ENCODE measurements at regions not wholly inside any gene's neighbourhood (a gene's known extent, or its start where the extent isn't known, plus 50 kb on each side); places are given as distances from the start of the nearest gene placed in this dataset.
"Not testable (repeated sequence)": the region's sequence is repeated elsewhere in the genome, so short reads cannot be mapped to it uniquely, and the experiment has no call there.

DNA sequence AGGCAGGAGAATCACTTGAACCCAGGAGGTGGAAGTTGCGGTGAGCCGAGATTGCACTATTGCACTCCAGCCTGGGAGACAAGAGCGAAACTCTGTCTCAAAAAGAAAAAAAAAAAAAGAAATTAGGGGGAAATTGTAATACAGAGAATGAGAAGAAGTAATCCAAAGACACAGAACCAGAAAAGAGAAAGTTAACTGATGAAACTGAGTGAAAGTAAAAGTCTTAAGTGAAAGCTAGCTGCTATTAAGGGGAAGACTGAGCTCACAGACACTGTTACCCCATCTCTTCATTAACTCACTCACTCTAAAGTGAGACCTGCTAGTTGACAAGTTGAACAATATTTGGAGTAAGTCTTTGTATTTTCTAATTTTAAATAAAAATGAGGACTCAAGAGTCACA is 763.0 kb upstream of the PCDH10 start:
- DNase-seq = no peak

DNA sequence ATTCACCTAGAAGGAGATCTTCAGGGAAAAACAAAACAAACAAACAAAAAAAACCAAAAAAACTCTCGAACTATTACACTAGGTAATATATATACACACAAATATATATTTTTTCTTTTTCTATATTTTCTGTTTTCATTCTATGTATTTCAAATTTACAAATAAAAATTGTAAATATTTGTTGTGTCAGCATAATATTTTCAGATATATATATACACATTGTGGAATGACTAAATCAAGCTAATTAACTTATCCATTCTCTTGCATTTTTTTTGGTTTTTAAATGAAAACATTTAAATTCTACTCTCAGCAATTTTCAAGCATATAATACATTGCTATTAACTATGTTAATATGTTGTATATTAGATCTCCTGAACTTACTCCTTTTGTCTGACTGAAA is 762.0 kb upstream of the PCDH10 start:
- no peak for DNase-seq

DNA sequence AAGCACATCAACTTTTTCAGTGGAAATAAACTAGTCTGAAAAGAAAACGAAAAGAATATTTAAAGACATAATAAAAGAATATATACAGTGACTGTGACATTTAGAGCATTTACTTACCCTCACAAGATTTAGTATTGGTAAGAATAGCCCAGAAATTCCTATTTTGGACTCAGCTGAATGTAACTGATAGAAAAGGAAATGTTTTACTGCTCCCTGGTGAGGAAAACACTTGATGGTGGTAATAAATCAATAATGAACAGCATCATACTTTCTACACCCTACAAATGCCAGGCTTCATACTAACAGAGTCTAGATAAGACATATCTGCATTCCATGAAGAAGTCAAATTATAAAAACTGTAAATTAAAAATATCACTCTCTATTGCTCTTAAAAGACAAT is 753.5 kb upstream of the PCDH10 start:
- no peak for DNase-seq

DNA sequence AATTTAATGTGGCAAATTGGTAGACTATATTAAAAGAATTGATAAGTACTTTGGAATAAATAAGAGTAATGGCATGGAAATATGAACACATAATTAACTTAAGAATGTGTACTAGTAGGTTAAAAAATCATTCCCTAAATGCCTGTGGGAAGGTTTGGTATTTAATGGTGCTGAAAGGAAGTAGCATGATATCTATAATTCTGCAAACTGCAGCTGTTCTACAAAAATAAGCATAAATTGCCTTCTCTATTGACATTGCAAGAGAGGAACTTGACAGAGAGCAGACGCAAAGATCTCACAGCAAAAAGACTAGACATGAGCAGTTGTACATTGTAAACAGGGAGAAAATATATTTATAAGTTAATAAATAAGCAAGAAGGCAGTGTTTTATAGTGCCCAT is 752.5 kb upstream of the PCDH10 start:
- no peak for DNase-seq

DNA sequence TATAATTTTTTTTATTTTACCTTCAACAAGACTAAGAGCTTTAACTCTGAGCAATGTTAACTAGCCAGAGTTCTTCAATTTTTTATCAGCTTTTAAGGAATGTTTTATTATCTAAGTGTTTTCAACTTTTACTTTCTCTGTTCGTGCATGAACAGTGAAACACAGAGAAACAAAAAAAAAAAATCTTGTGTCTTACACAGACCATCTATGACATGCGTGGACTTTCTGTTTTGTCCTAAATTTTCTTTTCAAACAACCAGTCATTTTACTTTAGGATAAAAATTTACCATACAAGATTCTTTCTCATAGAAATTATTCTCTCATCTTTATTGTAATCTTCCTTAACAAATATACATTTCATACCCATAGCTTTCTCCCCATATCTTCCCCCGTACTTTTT is 731.9 kb upstream of the PCDH10 start:
- DNase-seq = no peak

DNA sequence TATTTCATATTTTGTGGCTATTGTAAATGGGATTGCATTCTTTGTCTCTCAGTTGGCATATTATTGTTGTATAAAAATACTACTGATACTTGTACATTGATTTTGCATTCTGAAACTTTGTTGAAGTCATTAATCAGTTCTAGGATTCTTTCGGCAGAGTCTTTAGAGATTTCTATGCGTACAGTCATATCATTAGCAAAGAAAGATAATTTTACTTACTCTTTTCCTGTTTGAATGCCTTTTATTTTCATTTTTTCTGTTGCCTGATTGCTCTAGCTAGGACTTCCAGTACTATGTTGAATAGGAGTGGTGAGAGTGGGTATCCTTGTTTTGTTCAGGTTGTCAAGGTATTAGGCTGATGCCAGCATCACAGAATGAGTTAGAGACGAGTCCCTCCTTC is 722.0 kb upstream of the PCDH10 start:
- no peak for DNase-seq

DNA sequence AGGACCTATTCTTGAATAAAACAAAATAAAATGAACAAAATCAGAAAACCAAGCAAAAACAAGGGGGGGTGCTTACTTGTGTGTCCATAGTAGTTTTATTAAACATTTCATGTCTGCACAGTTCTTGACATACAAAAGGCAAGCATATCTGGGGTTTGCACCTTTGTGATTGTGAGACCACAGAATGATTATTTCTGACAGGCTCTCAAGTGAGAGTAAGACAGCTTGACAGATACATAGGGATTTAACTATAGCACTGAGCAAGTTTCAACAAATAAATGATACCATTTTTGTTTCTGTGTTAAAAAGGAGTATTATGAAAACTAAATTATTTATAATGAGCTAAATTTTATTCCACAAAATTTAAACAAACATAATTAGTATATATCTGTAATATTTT is 712.0 kb upstream of the PCDH10 start:
- DNase-seq = no peak

DNA sequence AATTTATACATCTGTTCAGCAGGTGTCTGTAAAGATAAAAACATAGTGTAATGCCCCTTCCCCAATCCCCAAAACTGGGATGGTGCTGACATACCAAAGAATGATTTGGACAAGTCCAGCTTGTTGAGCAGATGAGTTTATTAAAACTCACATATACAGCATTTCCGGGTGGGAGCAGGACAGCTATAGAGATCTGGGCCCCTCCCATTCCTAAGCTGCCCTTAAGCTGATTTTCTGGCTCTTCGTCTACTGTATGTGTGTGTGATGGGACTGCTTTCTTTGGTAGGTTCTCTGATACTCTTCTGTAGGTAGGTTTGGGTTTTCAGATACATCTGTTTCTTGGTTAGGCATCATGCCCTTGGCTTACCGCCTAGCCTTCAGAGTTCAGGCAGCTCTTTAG is 703.7 kb upstream of the PCDH10 start:
- DNase-seq = no peak

DNA sequence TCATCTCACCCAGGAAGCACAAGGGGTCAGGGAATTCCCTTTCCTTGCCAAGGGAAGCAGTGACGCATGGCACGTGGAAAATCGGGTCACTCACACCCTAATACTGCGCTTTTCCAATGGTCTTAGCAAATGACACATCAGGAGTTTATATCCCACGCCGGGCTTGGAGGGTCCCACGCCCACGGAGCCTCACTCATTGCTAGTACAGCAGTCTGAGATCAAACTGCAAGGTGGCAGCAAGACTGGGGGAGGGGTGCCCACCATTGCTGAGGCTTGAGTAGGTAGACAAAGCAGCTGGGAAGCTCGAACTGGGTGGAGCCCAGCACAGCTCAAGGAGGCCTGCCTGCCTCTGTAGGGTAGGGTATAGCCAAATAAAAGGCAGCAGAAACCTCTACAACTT is 691.1 kb upstream of the PCDH10 start:
- DNase-seq = not testable (repeated sequence)

DNA sequence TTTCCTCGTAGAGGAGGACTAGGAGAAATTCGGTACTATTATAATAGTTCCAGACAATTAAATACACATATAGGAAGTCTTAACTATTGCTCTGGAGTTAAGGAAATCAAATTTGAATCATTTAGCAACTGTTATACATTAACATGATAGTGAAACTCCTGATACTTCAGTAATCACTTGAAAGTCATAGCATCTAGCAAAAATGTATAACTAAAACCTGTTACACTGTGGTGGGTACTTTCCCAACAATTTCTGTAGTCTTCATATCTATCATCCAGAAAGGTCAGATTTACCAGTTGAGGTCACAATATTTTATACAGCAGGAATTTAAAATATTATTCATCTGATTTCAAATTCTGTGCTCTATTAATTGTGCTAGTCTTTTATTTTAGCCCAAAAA is 669.6 kb upstream of the PCDH10 start:
- DNase-seq = no peak

DNA sequence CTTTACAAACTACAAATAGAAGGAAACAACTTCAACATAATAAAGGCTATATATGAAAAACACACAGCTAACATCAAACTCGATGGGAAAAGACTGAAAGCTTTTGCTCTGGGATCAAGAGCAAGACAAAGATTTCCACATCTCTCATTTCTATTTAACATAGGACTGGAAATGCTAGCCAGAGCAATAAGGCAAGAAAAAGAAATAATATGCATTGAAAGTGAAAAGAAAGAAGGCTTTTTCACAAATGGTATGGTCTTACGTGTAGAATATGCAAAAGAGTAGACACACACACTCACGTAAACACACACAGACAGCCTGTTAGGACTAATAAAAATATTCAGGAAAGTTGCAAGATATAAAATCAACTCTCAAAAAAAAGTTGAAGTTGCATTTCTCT is 660.5 kb upstream of the PCDH10 start:
- no peak for DNase-seq

DNA sequence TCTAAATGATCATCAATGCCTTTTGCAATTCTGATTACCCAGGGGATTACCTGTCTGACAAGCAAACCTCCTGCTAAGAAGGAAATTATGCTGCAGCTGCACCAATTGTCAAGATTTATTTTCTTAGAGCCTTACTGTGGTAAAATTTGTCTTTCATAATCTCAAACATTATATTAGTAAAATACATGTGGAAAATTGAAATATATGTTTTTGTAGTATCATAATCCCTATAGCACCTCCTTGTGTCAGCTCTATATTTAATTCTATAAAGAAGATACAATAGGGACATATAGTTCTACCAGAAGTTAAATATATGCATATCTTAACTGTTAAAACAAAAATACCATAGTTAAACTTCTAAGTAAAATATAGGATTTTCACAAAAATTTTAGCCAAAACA is 655.6 kb upstream of the PCDH10 start:
- no peak for DNase-seq

DNA sequence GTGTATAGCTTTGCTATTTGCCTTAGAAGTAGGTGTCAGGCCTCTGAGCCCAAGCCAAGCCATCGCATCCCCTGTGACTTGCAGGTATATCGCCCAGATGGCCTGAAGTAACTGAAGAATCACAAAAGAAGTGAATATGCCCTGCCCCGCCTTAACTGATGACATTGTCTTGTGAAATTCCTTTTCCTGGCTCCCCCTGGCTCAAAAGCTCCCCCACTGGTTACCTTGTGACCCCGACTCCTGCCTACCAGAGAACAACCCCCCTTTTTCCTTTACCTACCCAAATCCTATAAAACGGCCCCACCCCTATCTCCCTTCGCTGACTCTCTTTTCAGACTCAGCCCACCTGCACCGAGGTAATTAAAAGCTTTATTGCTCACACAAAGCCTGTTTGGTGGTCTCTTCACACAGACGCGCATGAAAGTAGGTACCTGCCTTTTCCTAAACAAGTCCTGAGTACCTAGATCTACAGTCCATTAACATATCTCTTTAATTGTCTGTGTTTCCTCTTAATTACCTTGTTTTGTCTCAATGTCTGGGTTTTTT is 653.8 kb upstream of the PCDH10 start:
- DNase-seq = not testable (repeated sequence)

DNA sequence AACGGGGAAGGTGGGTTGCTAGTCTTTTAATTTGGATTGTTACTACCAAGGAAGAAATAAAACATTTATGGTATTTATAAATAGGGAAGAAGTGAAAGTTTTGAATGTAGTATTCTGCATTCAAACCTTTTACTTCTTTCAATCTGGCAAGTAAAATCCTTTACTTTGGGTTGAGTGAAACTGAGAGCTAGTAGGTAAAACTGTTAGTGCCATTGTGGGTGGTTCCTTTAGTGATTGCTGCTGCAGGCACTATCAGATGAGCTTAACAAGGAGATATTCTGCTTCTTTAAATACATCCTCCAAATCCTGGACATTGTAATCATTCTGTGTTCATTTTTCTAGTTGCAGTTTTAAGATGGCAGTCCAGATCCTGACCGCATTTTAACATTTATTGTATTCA is 650.9 kb upstream of the PCDH10 start:
- no peak for DNase-seq

DNA sequence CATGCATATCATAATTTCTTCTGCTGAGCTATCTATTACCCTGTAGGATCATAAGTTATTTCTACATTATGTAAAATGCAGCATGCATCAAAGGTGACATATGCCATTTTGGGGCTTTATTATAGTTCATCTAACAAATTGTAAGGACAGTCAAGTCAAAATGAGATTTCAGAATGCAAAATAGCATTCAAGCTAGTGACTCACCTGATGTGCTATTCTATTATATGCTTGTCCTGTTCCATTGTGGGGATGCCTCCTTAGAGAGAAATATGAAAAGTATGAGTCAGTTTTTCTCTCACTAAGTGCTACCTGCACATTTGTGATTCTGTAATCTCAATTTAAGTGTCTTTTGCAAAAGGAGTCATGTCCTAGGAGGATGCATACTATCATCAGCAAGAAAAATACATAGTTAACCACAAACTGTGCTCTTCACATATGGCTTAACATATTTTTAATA is 647.0 kb upstream of the PCDH10 start:
- DNase-seq = no peak

DNA sequence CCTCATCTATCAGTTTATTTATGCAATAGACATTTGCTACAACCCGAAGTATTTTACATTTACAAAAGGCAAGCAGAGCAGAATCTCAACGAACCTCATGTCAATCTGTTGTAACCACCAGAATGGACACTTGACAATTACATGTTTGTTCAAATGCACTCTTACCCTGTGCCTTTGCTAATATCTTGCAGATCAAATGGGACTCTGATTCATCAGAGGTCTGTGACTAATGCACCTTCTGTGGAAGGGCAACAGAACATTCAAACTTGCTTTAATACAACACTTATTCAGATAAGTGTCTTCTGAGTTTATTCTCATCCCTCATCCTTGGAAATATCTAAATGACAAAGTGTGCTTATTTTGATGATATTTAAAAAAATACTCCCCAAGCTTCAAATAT is 644.7 kb upstream of the PCDH10 start:
- DNase-seq = no peak

DNA sequence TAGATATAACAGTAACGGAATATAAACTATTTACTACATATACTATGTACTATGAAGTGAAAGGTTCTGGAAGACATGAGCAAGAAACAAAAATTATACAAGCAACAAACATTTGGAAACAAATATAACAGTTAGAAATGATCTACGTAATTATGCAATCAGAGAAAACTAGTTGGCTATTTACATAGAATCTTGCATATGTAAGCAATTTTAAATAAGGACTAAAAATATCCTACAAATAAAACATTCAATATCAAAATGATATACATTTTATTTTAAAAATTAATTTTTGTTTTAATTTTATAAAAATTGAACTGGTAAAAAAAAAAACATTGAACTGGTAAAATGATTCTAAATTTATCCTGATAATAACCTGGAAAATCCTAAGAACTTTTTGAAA is 642.5 kb upstream of the PCDH10 start:
- no peak for DNase-seq

DNA sequence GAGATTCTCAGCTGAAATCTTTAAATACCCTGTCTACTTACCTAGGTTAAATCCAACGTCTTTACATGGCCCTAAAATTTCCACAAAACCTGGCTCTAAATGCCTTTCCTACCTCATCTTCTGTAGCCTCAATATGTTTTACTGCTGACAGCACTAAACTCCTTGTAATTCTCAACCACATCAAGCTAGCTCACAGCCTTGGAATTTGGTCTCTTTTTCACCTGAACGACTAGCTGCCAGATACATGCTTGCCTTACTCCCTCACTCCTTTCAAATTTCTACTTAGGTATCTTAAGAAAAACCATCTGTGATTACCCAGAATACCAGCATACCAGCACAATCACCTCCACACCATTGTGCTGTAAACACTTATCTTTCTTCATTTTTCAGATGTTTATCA is 635.6 kb upstream of the PCDH10 start:
- DNase-seq = no peak

DNA sequence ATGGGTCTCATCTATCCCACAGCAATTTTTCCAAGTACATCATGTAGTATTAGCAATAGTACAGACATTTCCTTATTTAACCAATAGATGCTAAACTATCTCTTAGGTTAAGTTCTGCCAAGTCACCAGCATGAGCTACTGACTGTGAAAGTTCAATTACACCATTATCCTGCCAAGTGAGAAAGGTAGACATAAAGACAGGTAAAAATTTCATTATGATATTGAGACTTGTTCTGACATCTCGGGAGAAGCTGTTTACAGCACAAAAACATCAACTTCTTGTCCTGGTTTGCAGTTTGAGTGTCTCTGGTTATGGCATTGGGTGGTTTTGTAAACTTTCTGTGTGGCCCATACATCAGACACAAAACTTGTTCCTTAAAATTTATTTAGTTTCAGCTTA is 622.4 kb upstream of the PCDH10 start:
- DNase-seq = no peak

DNA sequence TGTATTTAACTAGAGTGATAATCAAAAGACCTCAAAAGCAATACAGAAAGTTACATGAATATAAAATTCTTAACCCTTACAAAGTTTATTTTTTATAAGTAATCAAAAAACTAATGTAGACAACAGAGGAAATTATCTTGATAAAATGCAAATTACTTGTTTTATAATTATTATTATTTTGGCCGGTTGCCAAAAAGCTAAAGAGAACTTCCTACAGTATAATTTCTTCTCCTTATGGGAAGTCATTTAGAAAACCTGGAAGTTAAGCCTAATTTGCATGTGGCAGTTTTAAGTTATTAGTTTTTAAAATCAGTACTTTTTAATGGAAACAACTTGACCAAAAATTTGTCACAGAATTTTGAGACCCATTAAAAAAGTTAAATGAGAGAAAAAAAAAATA is 621.3 kb upstream of the PCDH10 start:
- no peak for DNase-seq

DNA sequence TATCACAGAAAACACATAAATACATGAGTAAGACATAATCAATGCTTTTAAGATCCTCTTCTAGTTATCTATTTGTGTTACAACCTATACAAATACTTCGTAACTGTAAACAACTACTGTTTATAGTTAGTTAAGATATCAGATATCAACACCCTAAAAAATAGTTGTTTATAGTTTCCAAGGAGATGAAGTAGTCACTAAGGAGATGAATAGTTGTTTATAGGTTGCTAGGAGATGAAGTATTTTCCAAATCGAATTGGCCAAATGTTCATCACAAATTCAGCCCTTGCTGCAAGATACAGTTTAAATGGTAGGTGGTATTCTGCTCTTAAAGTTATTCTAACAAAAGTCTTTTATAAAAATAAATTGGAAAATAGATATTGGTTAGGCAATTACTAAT is 618.2 kb upstream of the PCDH10 start:
- no peak for DNase-seq

DNA sequence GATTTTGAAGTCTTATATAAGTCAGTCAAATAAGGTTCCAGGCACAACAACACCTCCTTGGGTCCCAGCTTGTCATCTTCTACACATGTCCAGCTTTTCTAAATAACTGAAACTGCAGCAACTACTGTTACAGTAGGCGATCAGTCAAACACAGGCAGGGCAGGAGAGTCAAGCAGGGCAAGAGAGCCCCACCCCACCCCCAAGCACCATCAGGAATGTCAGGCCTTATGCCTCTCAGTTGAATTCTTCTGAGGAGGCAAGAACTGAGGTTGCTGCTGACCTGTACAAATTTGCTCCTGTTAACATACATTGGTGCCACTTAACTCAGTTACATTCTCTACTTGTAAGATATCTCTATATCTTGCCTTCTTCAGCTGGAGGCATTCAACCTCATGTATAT is 608.8 kb upstream of the PCDH10 start:
- no peak for DNase-seq

DNA sequence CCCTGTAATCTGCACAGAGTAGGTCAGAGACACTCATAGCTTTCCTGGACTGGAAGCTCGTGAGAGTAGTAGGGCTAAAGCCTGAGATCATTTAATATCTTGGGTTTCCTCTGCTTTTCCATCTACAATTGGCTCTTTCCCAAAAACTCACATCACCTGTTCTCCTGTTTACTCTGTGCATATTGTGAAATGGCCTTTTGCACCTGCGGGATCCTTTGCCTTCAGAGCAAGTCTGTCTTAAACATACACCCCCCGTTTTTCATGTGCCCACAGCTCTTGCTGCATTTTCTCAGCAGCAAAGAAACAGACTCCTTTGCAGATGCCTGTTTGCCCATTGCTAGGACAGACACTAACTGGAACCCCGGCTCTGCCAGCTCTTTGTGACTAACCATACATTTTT is 608.3 kb upstream of the PCDH10 start:
- DNase-seq = no peak

DNA sequence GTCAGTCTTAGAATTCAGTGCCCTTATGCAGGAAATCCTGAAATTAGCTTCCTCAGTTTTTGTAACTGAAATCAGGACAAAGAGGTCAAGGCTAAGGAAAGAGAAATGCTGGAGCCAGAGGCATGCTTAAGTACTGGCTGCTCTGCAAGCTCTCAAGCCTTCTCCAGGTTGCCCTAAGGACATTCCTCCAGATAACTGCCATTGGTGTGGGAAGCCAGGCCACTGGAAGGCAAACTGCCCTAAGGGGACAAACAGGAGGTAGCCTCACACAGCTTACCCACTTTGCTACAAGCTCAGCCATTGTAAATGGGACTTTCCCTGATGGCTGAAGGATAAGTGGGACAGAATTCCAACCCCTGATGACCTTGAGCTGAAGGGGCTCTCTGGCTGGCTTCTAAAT is 606.9 kb upstream of the PCDH10 start:
- DNase-seq = no peak

DNA sequence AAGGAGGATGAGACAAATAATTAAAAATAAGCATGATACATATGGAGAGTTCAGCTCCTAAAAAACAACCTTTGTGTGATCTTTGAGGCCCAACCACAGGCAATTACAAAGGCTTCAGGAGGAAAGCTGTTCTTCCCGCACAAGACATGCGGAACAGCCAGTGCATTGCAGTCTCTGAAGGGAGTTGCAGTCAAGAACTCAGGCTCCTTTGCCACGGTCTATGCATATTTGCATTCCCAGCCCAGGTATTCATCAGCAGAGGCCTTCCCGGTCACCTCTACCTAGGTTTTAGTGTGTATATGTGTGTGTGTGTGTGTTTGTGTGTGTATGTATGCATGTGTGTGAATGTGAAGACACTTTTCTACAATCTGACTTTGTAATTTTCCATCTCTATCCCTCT is 600.6 kb upstream of the PCDH10 start:
- DNase-seq = no peak

DNA sequence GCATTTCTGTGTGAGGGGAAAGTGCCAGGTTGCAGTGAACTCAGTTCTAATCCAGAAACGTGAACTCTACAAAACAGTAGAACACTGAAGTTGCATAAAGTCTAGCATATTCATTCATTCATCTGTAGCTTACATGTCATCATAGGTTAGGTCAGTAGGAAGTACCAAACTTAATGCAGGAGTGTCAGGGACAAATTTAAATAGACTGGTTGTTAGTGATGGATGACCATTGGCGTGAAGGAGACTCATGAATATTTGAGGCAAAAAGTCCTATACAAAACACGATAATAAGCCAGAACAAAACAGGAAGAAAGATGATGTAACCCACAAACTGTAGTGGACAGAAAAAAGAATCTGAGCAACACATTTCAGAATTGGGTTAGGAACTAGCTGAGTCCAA is 592.8 kb upstream of the PCDH10 start:
- DNase-seq = no peak

Data from NCI-H1417 treated with DMSO at 0.1 percent for 48 hours (cell line).